Fibroblast of villous mesenchyme (primary cell): ENCODE measurements at regions not wholly inside any gene's neighbourhood (a gene's known extent, or its start where the extent isn't known, plus 50 kb on each side); places are given as distances from the start of the nearest gene placed in this dataset.

Source experiments
- DNase-seq: peaks from one replicate; pipeline ENCODE4 v3.0.0-alpha.2; 2010; ENCODE audit warnings: low read depth
- H3K4me3 ChIP-seq: 2 replicates; pipeline ENCODE4 v1.5.1; 2011; ENCODE audit warnings: low read depth, mild to moderate bottlenecking, low read length
- CTCF ChIP-seq: IDR thresholded peaks from 2 replicates; pipeline ENCODE4 v1.5.1; 2012; ENCODE audit warnings: low read depth, mild to moderate bottlenecking, low read length; ENCODE audit not compliant: insufficient read depth

GRCh38 chr11:27287205-27287604 is 75.8 kb downstream of the CCDC34 start:
- no peak for TF ChIP-seq CTCF
- DNase-seq, result no peak
- H3K4me3 ChIP-seq, result no peak overlapping the region

- no peak for DNase-seq
- no peak overlapping the region for H3K4me3 ChIP-seq
- TF ChIP-seq CTCF, result no peak
These were observed 77.3 kb downstream of the CCDC34 start for GRCh38 chr11:27285761-27286160.

GRCh38 chr11:27282806-27283205 is 80.2 kb downstream of the CCDC34 start:
- no peak for TF ChIP-seq CTCF
- no peak for DNase-seq
- H3K4me3 ChIP-seq, result no peak overlapping the region

GRCh38 chr11:27281740-27282590 is 81.0 kb downstream of the CCDC34 start:
- DNase-seq, result peak; percentile 80
- TF ChIP-seq CTCF, result no peak
- no peak overlapping the region for H3K4me3 ChIP-seq

GRCh38 chr11:27281276-27281675 is 81.7 kb downstream of the CCDC34 start:
- DNase-seq, result no peak
- no peak for TF ChIP-seq CTCF
- H3K4me3 ChIP-seq, result no peak overlapping the region

GRCh38 chr11:27280140-27280539 is 82.9 kb downstream of the CCDC34 start:
- no peak for TF ChIP-seq CTCF
- H3K4me3 ChIP-seq, result no peak overlapping the region
- DNase-seq, result no peak

GRCh38 chr11:27279460-27279859 is 83.6 kb downstream of the CCDC34 start:
- DNase-seq, result no peak
- no peak overlapping the region for H3K4me3 ChIP-seq
- no peak for TF ChIP-seq CTCF
